K562 (cell line): ENCODE measurements at regions not wholly inside any gene's neighbourhood (a gene's known extent, or its start where the extent isn't known, plus 50 kb on each side); places are given as distances from the start of the nearest gene placed in this dataset.

ENCODE experiments used
- ATAC-seq: fragments of 200-7000 bp; cut with Tn5 transposase; 3 replicates; pipeline ENCODE4 v1.9.1; 2020; ENCODE audit warnings: moderate library complexity
- BruUV-seq: library from RNA; stranded (reverse); fragments of 400-500 nt; replicated peaks from 2 replicates; lab custom pipeline; 2021; lab: Mats Ljungman, UMichigan
- CTCF ChIA-PET: fragments of 300-600 bp; formaldehyde crosslinking; extraction: SDS; loops from one replicate; lab custom pipeline; 2021; ENCODE audit warnings: low intra/inter-chr PET ratio; lab: Yijun Ruan, JAX
- POLR2A ChIA-PET: fragments of 300-600, 350-650 bp; sonication (Branson Sonifier 250); formaldehyde crosslinking; extraction: SDS; loops from one replicate; lab custom pipeline; 2021; ENCODE audit warnings: antibody characterized with exemption, inconsistent platforms; lab: Yijun Ruan, JAX
- DNase-seq, 4 experiments: peaks; one replicate each; pipeline versions ENCODE4 v3.0.0 to v3.0.0-alpha.2; 2011 to 2018; ENCODE audit warnings: low spot score in 3 of 4, mixed read lengths in 3 of 4; ENCODE audit errors: extremely low read depth in 1 of 4
- FAIRE-seq: peaks from 2 replicates; lab custom pipeline; 2011; peaks lifted over from hg19 to GRCh38; lab: Jason Lieb, UNC
- H2AFZ ChIP-seq: 2 replicates; pipeline ENCODE4 v1.6.0; 2011; ENCODE audit warnings: low read depth, low read length, control low read depth, inconsistent platforms
- H3K27ac ChIP-seq: fragments of 200-600 bp; 3 replicates; pipeline ENCODE4 v1.8.0; 2011; ENCODE audit warnings: low read depth, mild to moderate bottlenecking, control low read depth, inconsistent platforms, low read length, moderate library complexity, mixed read lengths; ENCODE audit errors: extremely low read depth
- H3K27me3 ChIP-seq, 2 experiments: fragments of 300-600 bp in 1 of 2; 2 replicates in 1 of 2; 3 replicates in 1 of 2; pipeline versions ENCODE4 v1.6.0 to v1.8.0; 2011; ENCODE audit warnings: inconsistent platforms in 2 of 2, low read length in 2 of 2, mild to moderate bottlenecking in 1 of 2, mixed read lengths in 1 of 2, moderate library complexity in 1 of 2; ENCODE audit not compliant: control insufficient read depth in 2 of 2, insufficient read depth in 2 of 2
- H3K36me3 ChIP-seq: fragments of 300-600 bp; 3 replicates; pipeline ENCODE4 v1.8.0; 2011; ENCODE audit warnings: mild to moderate bottlenecking, low read length, inconsistent platforms; ENCODE audit not compliant: control insufficient read depth, insufficient read depth
- H3K4me1 ChIP-seq, 2 experiments: fragments of 200-600 bp in 1 of 2; replicated peaks in 1 of 2; 2 replicates in 1 of 2; 3 replicates in 1 of 2; pipeline versions ENCODE4 v1.5.1 to v1.8.0; 2011; ENCODE audit warnings: inconsistent platforms in 2 of 2, low read length in 2 of 2, mild to moderate bottlenecking in 1 of 2, mixed read lengths in 1 of 2, moderate library complexity in 1 of 2; ENCODE audit not compliant: control insufficient read depth in 2 of 2, insufficient read depth in 2 of 2
- H3K4me2 ChIP-seq: 2 replicates; pipeline ENCODE4 v1.6.1; 2011; ENCODE audit warnings: low read length, control low read depth, inconsistent platforms, mixed read lengths; ENCODE audit not compliant: insufficient read depth
- H3K4me3 ChIP-seq: fragments of 200-600 bp; sonication (generic), shearing (Covaris generic); 2 replicates; pipeline ENCODE4 v1.5.1; 2016; ENCODE audit warnings: control low read depth, inconsistent platforms
- H3K79me2 ChIP-seq: fragments of 200-600 bp; 3 replicates; pipeline ENCODE4 v1.8.0; 2011; ENCODE audit warnings: low read length, inconsistent platforms; ENCODE audit not compliant: control insufficient read depth, insufficient read depth
- H3K9ac ChIP-seq, 2 experiments: 2 replicates each; pipeline versions ENCODE4 v1.6.0 to v1.6.1; 2011; ENCODE audit warnings: low read depth in 2 of 2, low read length in 2 of 2, control low read depth in 1 of 2, inconsistent platforms in 1 of 2, mild to moderate bottlenecking in 1 of 2, mixed read lengths in 1 of 2; ENCODE audit not compliant: insufficient read depth in 1 of 2
- H3K9me1 ChIP-seq: one replicate; pipeline ENCODE4 v1.6.0; 2011; ENCODE audit warnings: inconsistent platforms, mild to moderate bottlenecking, low read length, moderate library complexity; ENCODE audit not compliant: control insufficient read depth, insufficient read depth
- H3K9me3 ChIP-seq: replicated peaks from 2 replicates; pipeline ENCODE4 v1.5.1; 2011; ENCODE audit warnings: low read depth, low read length, inconsistent platforms; ENCODE audit not compliant: control insufficient read depth, insufficient read depth
- H4K20me1 ChIP-seq: replicated peaks from 2 replicates; pipeline ENCODE4 v1.6.1; 2011; ENCODE audit warnings: low read length, inconsistent platforms, mixed read lengths; ENCODE audit not compliant: control insufficient read depth, insufficient read depth
- BRD4 ChIP-seq: fragments of 200-600 bp; sonication (generic); IDR thresholded peaks from 2 replicates; pipeline ENCODE4 v1.6.1; 2017; ENCODE audit warnings: inconsistent platforms
- E2F3 ChIP-seq: fragments of 250-450 bp; sonication (Bioruptor Pico); IDR thresholded peaks from 2 replicates; pipeline ENCODE4 v1.4.0; 2020; ENCODE audit warnings: mild to moderate bottlenecking
- HDAC1 ChIP-seq, 2 experiments: fragments of 450-650 bp; IDR thresholded peaks; 2 replicates each; pipeline ENCODE4 v1.6.1; 2016 to 2017; ENCODE audit warnings: inconsistent platforms in 1 of 2, mild to moderate bottlenecking in 1 of 2, moderate library complexity in 1 of 2
- SREBF1 ChIP-seq: fragments of 150-350 bp; IDR thresholded peaks from 2 replicates; pipeline ENCODE4 v1.6.1; 2014; ENCODE audit warnings: antibody characterized with exemption, low read depth, low read length, borderline replicate concordance
- TEAD1 ChIP-seq, 2 experiments: fragments of 450-650 bp in 1 of 2; sonication (generic) in 1 of 2; formaldehyde crosslinking; IDR thresholded peaks; 2 replicates each; pipeline versions ENCODE4 v1.4.0 to v1.8.0; 2020 to 2022; ENCODE audit warnings: mild to moderate bottlenecking in 2 of 2, missing genetic modification reagents in 1 of 2
- whole genome bisulfite sequencing: fragments of 100-300 bp; shearing (Covaris generic); methylation state at CpG from one replicate; pipeline ENCODE4 v1.1.6; 2016; ENCODE audit warnings: low coverage, mixed read lengths; ENCODE audit not compliant: insufficient coverage; ENCODE audit errors: missing lambda C conversion rate; 5-methylcytosine and 5-hydroxymethylcytosine counted together
- in situ Hi-C: fragments of 300-500 bp; cut with MboI; formaldehyde crosslinking; loops from 4 replicates; pipeline ENCODE4 v1.15.0; 2018; ENCODE audit warnings: inconsistent platforms, mixed read lengths
- intact Hi-C: fragments of 100-400 bp; cut with micrococcal nuclease; formaldehyde crosslinking; loops from 2 replicates; pipeline ENCODE4 v1.14.2; 2022
- TF ChIP-seq, protein P1 (sequence below): sonication (generic); formaldehyde crosslinking; IDR thresholded peaks from 2 replicates; pipeline ENCODE4 v1.8.1; 2022; ENCODE audit warnings: missing genetic modification reagents
- TF ChIP-seq, protein P2 (sequence below): fragments of 450-650 bp; IDR thresholded peaks from 2 replicates; pipeline ENCODE4 v1.6.1; 2016

DNA sequence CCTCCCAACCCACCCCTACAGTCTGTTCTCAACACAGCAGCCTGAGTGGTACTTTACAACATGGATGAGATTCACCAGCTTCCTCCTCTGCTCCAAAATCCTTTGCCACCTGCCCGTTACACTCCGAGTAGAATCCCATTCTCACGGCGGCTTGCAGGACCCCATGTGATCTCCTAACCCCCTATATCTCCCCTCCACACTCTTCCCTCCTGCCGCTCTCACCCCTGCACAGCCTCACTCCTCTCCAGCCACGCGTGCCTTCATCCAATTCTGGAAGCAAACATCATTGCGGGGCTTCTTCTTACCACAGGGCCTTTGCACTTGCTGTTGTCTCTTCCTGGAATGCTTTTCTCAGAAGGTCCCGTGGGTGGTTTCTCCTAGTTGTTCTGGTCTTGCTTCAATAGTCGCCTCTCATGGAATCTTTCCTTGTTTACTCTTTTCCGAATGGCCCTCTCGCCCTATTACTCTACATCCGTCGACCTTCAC lies 472.3 kb downstream of the CDH26 start:
- Histone ChIP-seq H3K4me2 (no peak overlapping the region), H3K9me1 (no peaks in the 10 kb centered on the region), H2AFZ (no peak overlapping the region), H3K9ac (no peak overlapping the region), H3K36me3 (no peaks in the 10 kb centered on the region), H3K4me1 (no peaks in the 10 kb centered on the region), H3K79me2 (no peaks in the 10 kb centered on the region), H3K9me3 (no peaks in the 10 kb centered on the region), H3K27ac (no peak overlapping the region), H3K27me3 (no peaks in the 10 kb centered on the region), H4K20me1 (no peaks in the 10 kb centered on the region), H3K4me3 (no peak overlapping the region)
- FAIRE-seq (no peak), DNase-seq (no peak), ATAC-seq (no peak)
- no TSS peak for BruUV-seq
- intact Hi-C loops, result no loop called here
- POLR2A ChIA-PET, result no interaction called here
- 0% methylated on average over 12 of the region's 14 CpGs for WGBS
- CTCF ChIA-PET, result no interaction called here
- TF ChIP-seq SREBF1 (no peak), TEAD1 (CRISPR knock-in tag; IDR thresholded peaks at IDR 0.05) (no peak), E2F3 (CRISPR knock-in tag) (no peak), BRD4 (no peak), HDAC1 (IDR thresholded peaks at IDR 0.05) (no peak)
- TF ChIP-seq, protein P1, sequence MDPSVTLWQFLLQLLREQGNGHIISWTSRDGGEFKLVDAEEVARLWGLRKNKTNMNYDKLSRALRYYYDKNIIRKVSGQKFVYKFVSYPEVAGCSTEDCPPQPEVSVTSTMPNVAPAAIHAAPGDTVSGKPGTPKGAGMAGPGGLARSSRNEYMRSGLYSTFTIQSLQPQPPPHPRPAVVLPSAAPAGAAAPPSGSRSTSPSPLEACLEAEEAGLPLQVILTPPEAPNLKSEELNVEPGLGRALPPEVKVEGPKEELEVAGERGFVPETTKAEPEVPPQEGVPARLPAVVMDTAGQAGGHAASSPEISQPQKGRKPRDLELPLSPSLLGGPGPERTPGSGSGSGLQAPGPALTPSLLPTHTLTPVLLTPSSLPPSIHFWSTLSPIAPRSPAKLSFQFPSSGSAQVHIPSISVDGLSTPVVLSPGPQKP (CRISPR knock-in tag), result no peak
- TF ChIP-seq, protein P2, sequence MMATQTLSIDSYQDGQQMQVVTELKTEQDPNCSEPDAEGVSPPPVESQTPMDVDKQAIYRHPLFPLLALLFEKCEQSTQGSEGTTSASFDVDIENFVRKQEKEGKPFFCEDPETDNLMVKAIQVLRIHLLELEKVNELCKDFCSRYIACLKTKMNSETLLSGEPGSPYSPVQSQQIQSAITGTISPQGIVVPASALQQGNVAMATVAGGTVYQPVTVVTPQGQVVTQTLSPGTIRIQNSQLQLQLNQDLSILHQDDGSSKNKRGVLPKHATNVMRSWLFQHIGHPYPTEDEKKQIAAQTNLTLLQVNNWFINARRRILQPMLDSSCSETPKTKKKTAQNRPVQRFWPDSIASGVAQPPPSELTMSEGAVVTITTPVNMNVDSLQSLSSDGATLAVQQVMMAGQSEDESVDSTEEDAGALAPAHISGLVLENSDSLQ, result no peak
- in situ Hi-C loops, result no loop called here
